ENCODE measurements at regions not wholly inside any gene's neighbourhood (a gene's known extent, or its start where the extent isn't known, plus 50 kb on each side); places are given as distances from the start of the nearest gene placed in this dataset.
"Not testable (repeated sequence)": the region's sequence is repeated elsewhere in the genome, so short reads cannot be mapped to it uniquely, and the experiment has no call there.

DNA sequence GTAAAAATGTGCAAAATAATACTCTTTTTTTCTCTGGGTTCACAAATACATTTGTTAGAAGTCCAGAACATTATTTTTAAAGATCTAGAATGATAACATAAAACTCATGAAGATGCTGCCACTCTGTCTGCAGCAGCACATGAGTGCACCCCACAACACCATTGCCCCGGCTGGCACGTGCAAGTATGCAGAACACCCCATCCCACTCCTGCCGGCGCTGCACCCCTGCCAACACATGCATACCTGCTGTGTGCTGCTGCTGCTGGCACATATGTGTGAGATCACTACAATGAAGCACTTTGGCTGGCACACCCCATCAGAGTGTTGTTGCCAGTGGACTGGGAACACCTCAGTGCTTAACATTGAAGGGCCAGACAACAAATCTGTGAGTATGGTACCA is 129.1 kb downstream of the CCT8L2 start:
- not testable (repeated sequence) for DNase-seq

DNA sequence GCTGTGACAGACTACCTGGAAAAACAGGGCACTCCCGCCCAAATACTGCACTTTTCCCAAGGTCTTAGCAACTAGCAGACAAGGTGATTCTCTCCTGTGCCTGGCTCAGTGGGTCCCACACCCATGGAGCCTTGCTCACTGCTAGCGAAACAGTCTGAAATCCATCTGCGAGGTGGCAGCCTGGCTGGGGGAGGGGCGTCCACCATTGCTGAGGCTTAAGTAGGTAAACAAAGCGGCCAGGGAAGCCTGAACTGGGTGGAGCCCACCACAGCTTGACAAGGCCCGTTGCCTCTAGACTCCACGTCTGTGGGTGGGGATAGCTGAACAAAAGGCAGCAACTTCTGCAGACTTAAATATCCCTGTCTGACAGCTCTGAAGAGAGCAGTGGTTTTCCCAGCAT is 145.2 kb downstream of the CCT8L2 start:
- not testable (repeated sequence) for DNase-seq

GRCh38 chr22:16446755-16447440 is 145.7 kb downstream of the CCT8L2 start:
- DNase-seq: not testable (repeated sequence)

GRCh38 chr22:16441014-16441413 is 151.6 kb downstream of the CCT8L2 start:
- DNase-seq: not testable (repeated sequence)

- not testable (repeated sequence) for DNase-seq
Observed at GRCh38 chr22:16423476-16423875, 169.1 kb downstream of the CCT8L2 start.

DNA sequence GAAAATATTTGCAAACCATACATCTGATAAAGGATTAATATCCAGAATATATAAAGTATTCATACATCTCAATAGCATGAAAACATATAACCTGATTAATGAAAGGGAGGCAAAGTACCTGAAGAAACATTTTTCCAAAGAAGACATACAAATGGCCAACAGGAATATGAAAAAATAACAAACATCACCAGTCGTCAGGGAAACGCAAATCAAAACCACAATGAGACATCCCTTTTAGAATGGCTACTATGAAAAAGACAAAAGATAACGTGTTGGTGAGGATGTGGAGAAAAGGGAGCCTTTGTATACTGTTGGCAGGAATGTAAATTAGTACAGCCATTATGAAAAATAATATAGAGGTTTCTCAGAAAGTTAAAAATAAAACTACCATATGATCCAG is 175.1 kb downstream of the CCT8L2 start:
- DNase-seq: not testable (repeated sequence)

GRCh38 chr22:16404639-16405038 is 188.0 kb downstream of the CCT8L2 start:
- not testable (repeated sequence) for DNase-seq

DNA sequence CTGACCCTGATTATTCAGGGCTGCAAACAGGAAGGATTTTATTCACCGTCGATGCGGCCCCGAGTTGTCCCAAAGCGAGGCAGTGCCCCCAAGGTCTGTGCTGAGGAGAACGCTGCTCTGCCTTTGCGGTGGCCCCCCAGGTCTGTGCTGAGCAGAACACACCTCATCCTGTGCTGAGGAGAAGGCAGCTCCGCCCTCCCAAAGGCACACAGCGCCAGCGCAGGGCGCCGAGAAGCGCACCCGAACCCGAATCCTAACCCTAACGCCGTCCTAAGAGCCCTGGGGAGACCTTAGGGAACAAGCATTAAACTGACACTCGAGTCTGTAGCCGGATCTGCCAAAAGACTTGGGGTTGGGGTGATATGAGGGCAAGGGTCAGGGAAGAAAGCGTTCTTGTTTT is 188.9 kb downstream of the CCT8L2 start:
- not testable (repeated sequence) for DNase-seq

DNA sequence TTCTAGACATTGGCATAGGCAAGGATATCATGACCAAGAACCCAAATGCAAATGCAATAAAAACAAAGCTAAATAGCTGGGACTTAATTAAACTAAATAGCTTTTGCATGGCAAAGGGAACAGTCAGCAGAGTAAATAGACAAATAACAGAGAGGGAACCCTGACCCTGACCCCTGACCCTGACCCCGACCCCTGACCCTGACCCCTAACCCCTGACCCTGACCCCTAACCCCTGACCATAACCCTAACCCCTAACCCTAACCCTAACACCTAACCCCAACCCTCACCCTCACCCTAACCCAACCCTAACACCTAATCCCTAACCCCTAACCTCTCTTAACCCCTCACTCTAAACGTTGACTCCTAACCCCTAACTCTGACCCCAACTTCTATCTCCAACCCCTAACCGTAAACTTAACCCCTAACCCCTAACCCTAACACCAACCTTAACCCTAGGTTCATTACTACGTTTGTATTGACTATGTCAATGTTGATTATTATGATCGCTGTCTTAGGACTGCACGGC is 189.7 kb downstream of the CCT8L2 start:
- DNase-seq: not testable (repeated sequence)

GRCh38 chr22:16393476-16393875 is 199.1 kb downstream of the CCT8L2 start:
- DNase-seq: not testable (repeated sequence)

DNA sequence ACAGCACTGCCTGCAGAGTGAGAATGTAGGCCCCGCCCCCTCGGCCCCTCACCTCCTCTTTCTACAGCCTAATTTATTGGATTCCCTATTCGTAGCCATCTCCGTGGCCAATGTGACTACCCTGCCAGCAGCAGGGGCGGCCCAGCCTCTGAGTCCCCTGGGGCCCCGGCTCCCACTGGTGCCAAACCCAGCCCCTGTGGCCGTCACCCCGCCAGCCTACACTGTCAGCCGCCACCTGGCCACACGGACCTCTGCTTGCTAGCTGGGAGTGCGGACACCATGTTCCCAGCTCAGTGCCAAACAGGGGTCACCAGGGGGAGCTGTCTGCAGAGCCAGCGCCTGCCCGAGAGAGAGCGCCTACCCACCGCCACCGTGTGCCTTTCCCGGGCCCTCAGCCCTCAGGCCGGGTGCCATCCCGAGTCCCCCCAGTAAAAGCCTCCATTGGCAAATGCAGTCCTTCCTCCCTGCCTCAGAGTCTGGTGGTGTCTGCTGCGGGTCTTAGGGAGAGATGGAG is 201.1 kb downstream of the CCT8L2 start:
- DNase-seq: peak; percentile 1

DNA sequence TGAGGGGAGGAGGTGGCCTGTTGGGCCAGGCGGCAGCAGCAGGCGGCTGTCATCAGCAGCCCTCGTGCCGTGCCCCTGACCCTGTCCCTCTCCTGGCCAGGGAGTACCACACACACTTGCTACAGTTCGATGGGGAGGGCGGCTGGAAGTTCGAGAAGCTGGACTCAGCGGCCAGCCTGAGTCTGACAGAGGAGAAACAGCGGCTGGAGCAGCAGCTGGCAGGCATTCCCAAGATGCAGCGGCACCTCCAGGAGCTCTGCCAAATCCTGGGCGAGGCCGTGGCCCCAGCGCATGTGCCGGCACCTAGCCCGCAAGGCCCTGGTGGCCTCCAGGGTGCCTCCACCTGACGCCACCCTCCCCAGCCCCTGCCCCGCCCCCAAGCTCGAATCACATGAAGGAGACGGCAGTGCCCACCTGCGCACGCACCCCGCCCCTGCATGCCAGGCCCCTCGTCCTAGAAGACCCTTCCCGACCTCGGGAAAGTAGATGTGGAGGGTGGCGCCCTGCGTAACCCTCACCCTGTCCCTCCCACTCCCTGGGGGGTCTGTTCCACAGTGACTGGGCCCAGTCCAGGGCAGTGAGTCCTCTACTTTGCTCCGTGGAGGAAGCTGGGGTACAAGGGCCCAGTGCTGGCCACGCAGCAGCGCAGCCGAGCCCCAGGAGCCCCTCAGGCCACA is 201.9 kb downstream of the CCT8L2 start:
- DNase-seq: not testable (repeated sequence)

DNA sequence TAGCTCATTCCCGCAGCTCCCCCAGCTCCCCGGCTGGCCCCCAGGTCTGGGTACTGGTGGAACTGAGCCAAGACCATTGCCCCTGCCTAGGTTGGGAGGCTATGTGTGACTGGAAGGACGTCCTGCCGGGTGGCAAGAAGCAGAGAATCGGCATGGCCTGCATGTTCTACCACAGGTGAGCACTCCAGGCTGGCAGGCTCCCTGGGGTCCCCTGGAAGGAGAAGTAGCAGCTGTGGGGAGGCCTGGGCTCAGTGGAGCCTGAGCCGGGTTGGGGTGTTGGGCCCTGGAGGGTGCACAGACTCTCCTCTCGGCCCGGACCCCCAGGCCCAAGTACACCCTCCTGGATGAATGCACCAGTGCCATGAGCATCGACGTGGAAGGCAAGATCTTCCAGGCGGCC is 202.6 kb downstream of the CCT8L2 start:
- DNase-seq: not testable (repeated sequence)

- DNase-seq: not testable (repeated sequence)
Observed at GRCh38 chr22:16389256-16389655, 203.4 kb downstream of the CCT8L2 start.

GRCh38 chr22:16388616-16389015 is 204.0 kb downstream of the CCT8L2 start:
- DNase-seq: not testable (repeated sequence)

DNA sequence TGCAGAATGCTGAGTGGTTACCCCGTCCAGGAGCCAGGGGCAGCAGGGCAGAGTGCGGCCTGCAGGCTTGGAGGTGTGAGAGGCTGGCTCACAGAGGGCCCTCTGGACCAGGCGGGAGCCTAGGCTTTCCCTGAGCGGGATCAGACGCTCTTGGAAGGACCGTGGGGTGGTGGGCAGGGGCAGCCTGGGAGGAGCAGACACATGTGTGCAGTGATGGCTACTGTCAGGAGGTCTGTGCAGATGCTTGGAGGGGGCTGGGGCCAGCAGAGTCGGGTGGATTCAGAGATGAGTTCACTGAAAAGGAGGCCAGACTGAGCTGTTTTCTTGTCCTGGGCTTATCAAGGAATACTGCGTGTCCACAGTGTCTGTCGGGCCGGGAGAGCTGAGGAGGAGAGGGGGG is 204.5 kb downstream of the CCT8L2 start:
- DNase-seq: not testable (repeated sequence)

DNA sequence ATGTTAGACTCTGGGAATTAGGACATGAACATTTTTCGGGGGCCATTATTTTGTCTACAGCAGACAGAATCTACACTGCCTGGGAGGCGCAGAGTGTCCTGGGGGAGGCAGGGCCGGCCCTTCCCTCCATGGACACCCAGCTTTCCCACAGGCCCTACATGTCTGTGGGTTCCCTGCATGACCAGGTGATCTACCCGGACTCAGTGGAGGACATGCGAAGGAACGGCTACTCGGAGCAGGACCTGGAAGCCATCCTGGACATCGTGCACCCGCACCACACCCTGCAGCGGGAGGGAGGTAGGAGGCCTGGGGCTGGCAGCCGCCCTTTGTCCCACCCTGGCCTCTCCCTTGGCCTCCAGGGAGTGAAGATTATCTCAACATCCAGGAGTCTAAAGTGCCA is 205.1 kb downstream of the CCT8L2 start:
- DNase-seq: not testable (repeated sequence)

DNA sequence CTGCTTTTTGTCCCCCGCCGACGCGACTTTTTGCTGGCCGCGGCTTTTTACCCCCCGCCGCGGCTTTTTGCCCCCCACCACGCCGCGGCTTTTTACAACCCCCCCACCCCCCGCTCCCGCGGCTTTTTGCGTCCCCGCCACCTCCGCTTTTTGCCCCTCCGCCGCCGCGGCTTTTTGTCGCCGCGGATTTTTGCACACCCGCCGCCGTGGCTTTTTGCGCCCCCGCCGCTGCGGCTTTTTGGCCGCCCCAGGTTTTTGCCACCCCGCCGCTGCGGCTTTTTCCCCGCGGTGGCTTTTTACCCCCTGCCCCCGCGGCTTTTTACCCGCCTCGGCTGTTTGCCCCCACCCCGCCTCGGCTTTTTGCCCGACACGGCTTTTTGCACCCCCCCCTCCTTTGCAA is 205.5 kb downstream of the CCT8L2 start:
- DNase-seq: no peak

DNA sequence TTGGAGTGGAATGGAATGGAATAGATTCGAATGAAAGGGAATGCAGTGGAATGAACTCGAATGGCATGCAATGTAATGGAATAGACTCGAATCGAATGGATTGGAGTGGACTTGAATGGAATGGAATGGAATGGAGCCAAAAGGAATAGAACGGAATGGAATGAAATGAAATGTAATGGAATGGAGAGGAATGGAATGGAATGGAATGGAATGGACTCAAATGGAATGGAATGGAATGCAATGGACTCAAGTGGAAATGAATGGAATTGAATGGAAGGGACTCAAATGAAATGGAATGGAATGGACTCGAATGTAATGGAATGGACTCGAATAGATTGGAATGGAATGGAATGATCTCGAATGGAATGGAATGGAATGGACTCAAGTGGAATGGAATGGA is 231.3 kb downstream of the CCT8L2 start:
- not testable (repeated sequence) for DNase-seq

GRCh38 chr22:16352637-16353036 is 240.0 kb downstream of the CCT8L2 start:
- not testable (repeated sequence) for DNase-seq

GRCh38 chr22:16347083-16347482 is 245.5 kb downstream of the CCT8L2 start:
- DNase-seq: not testable (repeated sequence)

- not testable (repeated sequence) for DNase-seq
Observed at GRCh38 chr22:16315565-16315964, 277.0 kb downstream of the CCT8L2 start.

Data from RPMI8226 (cell line).